Frontal cortex (tissue), 3 donors: ENCODE measurements at regions not wholly inside any gene's neighbourhood (a gene's known extent, or its start where the extent isn't known, plus 50 kb on each side); places are given as distances from the start of the nearest gene placed in this dataset.

Experiments
- DNase-seq, 2 donors: peaks; one replicate each; pipeline ENCODE4 v3.0.0; 2012; ENCODE audit warnings: low spot score in 2 of 2
- FAIRE-seq: peaks from 2 replicates; lab custom pipeline; 2012; peaks lifted over from hg19 to GRCh38; lab: Jason Lieb, UNC
- donor health status: control.
- donor health status: control.
- donor health status: control.

DNA sequence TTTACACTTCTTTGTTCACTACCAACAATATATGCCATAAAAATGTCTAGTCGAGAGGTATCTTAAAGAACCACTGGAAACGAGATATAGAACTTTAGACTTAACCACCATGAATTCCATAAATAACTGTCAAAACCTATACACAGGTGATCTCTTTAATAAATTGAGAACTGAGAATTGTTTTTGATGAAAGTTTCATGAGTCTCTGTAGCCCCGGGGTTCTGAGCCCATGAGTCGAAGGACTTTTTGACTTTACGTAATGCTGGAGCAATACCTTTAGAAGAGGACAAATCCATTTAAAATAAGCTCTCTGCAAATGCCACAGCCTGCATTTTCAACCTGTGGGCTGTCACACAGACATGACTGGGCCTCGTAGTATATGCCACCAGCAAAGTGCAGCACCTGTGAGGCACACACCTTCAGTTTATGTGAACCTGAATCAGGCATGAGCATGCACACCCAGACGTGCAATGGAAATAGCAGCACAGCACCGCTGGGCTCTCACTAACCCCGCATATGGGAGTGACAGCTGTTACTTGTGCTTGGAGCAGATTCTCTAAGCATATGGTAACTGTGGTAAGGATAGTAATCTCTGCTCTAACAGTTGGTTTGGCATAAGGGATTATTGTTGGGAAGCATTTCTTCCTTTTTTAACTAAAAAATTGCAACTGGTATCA is 383.2 kb downstream of the SOCS6 start:
- DNase-seq, result peak in 1 of 2 donors; percentile 8

DNA sequence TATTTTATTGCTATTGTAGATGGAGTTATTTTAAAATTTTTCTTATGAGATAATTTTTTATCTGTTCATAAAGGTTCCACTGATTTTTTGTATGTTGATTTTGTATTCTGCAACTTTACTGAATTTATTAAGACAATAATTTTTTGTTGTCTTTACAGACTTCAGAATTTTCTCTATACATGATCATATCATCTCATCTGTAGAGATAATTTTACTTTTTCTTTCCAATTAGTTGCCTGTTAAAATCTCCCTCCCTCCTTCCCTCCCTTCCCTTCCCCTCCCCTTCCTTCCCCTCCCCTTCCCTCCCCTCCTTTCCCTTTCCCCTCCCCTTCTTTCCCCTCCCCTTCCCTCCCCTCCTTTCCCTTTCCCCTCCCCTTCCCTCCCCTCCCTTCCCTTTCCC is 378.1 kb downstream of the SOCS6 start:
- DNase-seq (no peak), FAIRE-seq (no peak)

More for the DNA sequence above, 383.2 kb downstream of the SOCS6 start:
- no peak for FAIRE-seq

DNA sequence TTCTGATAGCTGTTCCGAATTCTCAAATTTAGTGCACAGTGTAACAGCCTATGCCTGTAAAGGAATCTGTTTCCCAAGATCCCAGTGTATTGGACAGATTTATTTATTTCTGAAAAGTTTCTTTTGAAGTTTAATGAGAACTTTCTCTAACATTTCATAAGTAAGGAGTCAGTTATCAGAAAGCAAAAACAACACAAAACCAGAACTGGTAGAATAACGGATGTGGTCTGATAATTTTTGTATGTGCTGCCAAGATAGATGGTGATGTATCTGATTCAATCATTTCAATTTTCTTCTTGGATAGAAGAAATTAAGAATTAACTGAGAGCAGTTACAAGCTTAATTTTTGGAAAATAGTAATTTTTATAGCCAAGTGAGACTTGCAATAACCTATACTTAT is 374.3 kb downstream of the SOCS6 start:
- no peak for DNase-seq
- no peak for FAIRE-seq

GRCh38 chr18:70662588-70662987 is 373.7 kb downstream of the SOCS6 start:
- no peak for DNase-seq
- FAIRE-seq, result no peak

GRCh38 chr18:70659036-70659925 is 370.4 kb downstream of the SOCS6 start:
- FAIRE-seq (no peak), DNase-seq (no peak)

GRCh38 chr18:70653671-70654070 is 364.8 kb downstream of the SOCS6 start:
- DNase-seq (no peak), FAIRE-seq (no peak)

- FAIRE-seq, result no peak
- no peak for DNase-seq
Measured at GRCh38 chr18:70650878-70651277, 362.0 kb downstream of the SOCS6 start.

- DNase-seq (no peak), FAIRE-seq (no peak)
Measured at GRCh38 chr18:70649683-70650082, 360.8 kb downstream of the SOCS6 start.

- no peak for FAIRE-seq
Measured at GRCh38 chr18:70645971-70646370, 357.1 kb downstream of the SOCS6 start.

GRCh38 chr18:70643812-70644211 is 355.0 kb downstream of the SOCS6 start:
- no peak for DNase-seq
- FAIRE-seq, result peak; percentile 53

More at GRCh38 chr18:70645971-70646370, 357.1 kb downstream of the SOCS6 start:
- no peak for DNase-seq

DNA sequence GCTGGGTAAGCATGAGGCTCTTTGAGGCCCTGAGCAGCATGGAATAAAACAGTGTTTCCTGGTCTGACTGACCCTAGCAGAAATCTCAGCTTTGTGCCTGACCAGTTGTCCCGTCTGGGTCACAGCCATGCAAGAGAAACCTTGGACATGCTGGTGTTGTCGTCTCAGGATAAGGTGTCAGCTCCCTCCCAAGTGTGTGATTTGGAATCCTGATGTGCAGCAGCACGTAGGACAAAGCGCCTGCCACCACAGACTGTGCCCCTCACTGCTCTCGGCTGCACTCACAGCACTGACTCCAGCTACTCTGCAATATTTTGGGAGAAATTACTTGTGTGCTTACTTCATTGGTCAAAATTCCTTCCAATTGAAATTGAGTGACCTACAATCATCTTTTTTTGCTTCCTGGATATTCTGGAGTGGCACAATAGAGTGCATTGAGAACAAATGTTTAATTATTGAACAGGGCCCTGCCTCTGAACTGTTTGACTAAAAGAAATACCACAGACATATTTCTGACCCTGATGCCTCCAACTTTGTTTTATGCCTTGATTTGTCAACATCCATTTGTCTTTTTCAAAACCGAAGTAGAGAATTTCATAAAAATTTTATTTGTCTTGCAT is 352.4 kb downstream of the SOCS6 start:
- FAIRE-seq (no peak), DNase-seq (no peak)

DNA sequence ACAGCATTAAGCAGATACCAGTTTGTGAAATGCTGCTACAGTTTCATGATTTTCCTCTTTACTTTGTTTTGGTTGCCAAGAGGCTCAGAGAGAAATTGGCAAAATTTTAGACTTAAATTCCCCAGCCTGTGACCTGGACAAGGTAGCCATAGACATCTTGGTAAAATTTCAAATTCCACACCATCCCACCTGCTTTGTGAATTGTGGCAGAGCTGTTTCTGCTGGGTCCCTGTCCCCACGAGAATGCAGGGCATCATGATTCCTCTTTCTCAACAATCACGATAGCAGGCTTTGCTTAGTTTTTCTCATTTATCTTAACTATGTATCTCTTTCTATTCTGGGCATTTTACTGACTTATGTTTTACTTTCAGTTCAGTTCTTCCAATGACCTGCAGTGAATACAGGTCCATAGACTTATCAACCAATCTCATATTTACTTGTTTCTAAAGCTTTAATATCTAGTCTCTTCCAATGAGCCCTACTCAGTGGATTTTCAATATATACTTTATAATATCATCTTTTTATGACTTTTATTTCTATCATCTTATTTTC is 351.6 kb downstream of the SOCS6 start:
- no peak for DNase-seq
- FAIRE-seq, result no peak

- FAIRE-seq, result no peak
Measured at GRCh38 chr18:70636991-70637390, 348.1 kb downstream of the SOCS6 start.

GRCh38 chr18:70634576-70635147 is 345.8 kb downstream of the SOCS6 start:
- no peak for FAIRE-seq
- DNase-seq, result no peak

More at GRCh38 chr18:70636991-70637390, 348.1 kb downstream of the SOCS6 start:
- no peak for DNase-seq

GRCh38 chr18:70627182-70627802 is 338.4 kb downstream of the SOCS6 start:
- DNase-seq, result no peak

DNA sequence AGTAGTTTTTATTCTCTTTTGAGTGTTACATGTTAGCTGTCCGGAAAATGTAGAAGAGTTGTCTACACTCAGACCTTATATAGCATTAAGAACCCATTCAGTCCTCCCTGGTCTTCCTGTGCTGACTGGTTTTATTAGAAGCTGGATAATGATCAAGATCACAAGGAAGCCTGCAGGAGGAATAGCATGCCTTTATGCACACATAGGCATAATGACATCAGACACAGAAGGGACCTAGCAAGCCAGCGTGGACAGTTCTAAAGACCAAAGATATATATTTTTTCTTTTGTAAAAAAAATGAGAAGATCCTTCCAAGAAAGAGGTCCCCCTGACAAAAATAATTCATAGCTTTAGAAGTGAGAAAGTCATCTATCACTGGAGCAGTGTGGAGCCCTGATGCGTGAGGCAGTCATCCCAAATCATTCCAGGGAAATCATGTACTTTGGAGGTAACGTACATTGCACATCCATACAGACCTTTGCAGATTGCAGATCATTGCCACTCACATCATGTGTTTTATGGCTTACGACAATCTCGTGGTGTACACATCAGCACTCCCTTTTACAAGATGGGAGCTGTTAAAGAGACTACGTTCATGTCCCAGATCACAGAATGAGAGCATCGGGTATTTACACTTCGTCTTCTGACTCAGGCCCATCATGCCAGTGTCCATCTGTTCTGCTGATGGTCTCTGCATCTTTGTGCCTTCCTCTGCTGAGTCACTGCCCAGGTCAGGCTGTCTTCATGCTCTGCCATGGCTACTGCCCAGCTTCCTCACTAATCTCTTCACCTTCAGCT is 334.0 kb downstream of the SOCS6 start:
- no peak for DNase-seq
- FAIRE-seq, result no peak

More at GRCh38 chr18:70627182-70627802, 338.4 kb downstream of the SOCS6 start:
- FAIRE-seq, result no peak

GRCh38 chr18:70621710-70622109 is 332.9 kb downstream of the SOCS6 start:
- no peak for DNase-seq
- FAIRE-seq, result no peak

GRCh38 chr18:70620837-70621612 is 332.2 kb downstream of the SOCS6 start:
- no peak for FAIRE-seq

More at GRCh38 chr18:70620837-70621612, 332.2 kb downstream of the SOCS6 start:
- DNase-seq, result no peak
